GM23248 (cell line): ENCODE measurements at regions not wholly inside any gene's neighbourhood (a gene's known extent, or its start where the extent isn't known, plus 50 kb on each side); places are given as distances from the start of the nearest gene placed in this dataset.

Experiments used
- DNase-seq: peaks from one replicate; pipeline ENCODE4 v3.0.0-alpha.2; 2015
- H2AFZ ChIP-seq: fragments of 200-600 bp; sonication (generic); 2 replicates; pipeline ENCODE4 v1.6.1; 2016; ENCODE audit warnings: antibody characterized with exemption
- H3F3A ChIP-seq: fragments of 200-600 bp; sonication (generic); 2 replicates; pipeline ENCODE4 v1.6.1; 2016; ENCODE audit warnings: mild to moderate bottlenecking, antibody characterized with exemption, mixed run types; ENCODE audit not compliant: insufficient read depth
- H3K27ac ChIP-seq: fragments of 200-600 bp; sonication (generic); 2 replicates; pipeline ENCODE4 v1.5.1; 2016; ENCODE audit warnings: mild to moderate bottlenecking
- H3K27me3 ChIP-seq: fragments of 200-600 bp; sonication (generic); replicated peaks from 2 replicates; pipeline ENCODE4 v1.6.1; 2016; ENCODE audit warnings: mild to moderate bottlenecking; ENCODE audit not compliant: insufficient read depth
- H3K36me3 ChIP-seq: fragments of 200-600 bp; sonication (generic); 2 replicates; pipeline ENCODE4 v1.6.1; 2016; ENCODE audit warnings: low read depth, mild to moderate bottlenecking
- H3K4me1 ChIP-seq: fragments of 200-600 bp; sonication (generic); 2 replicates; pipeline ENCODE4 v1.6.1; 2016; ENCODE audit warnings: mild to moderate bottlenecking; ENCODE audit not compliant: insufficient read depth
- H3K4me2 ChIP-seq: fragments of 200-600 bp; sonication (generic); one replicate; pipeline ENCODE4 v1.6.1; 2016; ENCODE audit warnings: mild to moderate bottlenecking; ENCODE audit not compliant: unreplicated experiment
- H3K4me3 ChIP-seq: fragments of 200-600 bp; sonication (generic); 2 replicates; pipeline ENCODE4 v1.5.1; 2016; ENCODE audit warnings: mild to moderate bottlenecking
- H3K79me2 ChIP-seq: fragments of 200-600 bp; sonication (generic); 2 replicates; pipeline ENCODE4 v1.6.1; 2016; ENCODE audit warnings: mild to moderate bottlenecking; ENCODE audit not compliant: insufficient read depth
- H3K9ac ChIP-seq: fragments of 200-600 bp; sonication (generic); 2 replicates; pipeline ENCODE4 v1.6.1; 2016; ENCODE audit warnings: mild to moderate bottlenecking
- H3K9me2 ChIP-seq: fragments of 200-600 bp; sonication (generic); 2 replicates; pipeline ENCODE4 v1.6.1; 2016; ENCODE audit warnings: mixed run types, mild to moderate bottlenecking, moderate library complexity; ENCODE audit not compliant: insufficient read depth
- H3K9me3 ChIP-seq: fragments of 200-600 bp; sonication (generic); one replicate; pipeline ENCODE4 v1.6.1; 2017; ENCODE audit warnings: low read depth
- H4K20me1 ChIP-seq: fragments of 200-600 bp; sonication (generic); 2 replicates; pipeline ENCODE4 v1.6.0; 2016; ENCODE audit not compliant: insufficient read depth
- EZH2 ChIP-seq: fragments of 200-600 bp; sonication (generic); IDR thresholded peaks from 2 replicates; pipeline ENCODE4 v1.6.1; 2018; ENCODE audit warnings: antibody characterized with exemption, mild to moderate bottlenecking; ENCODE audit not compliant: insufficient read depth, poor library complexity, severe bottlenecking
- EZH2phosphoT487 ChIP-seq: fragments of 200-600 bp; sonication (generic); IDR thresholded peaks from 2 replicates; pipeline ENCODE4 v1.6.1; 2018; ENCODE audit warnings: antibody characterized with exemption, moderate library complexity, mild to moderate bottlenecking, low read depth; ENCODE audit not compliant: insufficient read depth
- WGBS, 2 experiments: methylation state at CpG; one replicate each; pipeline ENCODE4 v1.1.6; 2015 to 2017; ENCODE audit warnings: low lambda C conversion rate in 2 of 2, low coverage in 1 of 2; ENCODE audit errors: missing lambda C conversion rate in 2 of 2; 5-methylcytosine and 5-hydroxymethylcytosine counted together
- in situ Hi-C: fragments of 300-500 bp; cut with MboI; formaldehyde crosslinking; loops from 2 replicates; pipeline ENCODE4 v1.15.0; 2020

- H3F3A ChIP-seq: no peaks in the 10 kb centered on the region
- no peak for DNase-seq
- in situ Hi-C loops: no loop called here
- no peaks in the 10 kb centered on the region for H3K27me3 ChIP-seq
- no peak overlapping the region for H3K9ac ChIP-seq
- H3K4me3 ChIP-seq: no peak overlapping the region
- H3K4me1 ChIP-seq: no peaks in the 10 kb centered on the region
- no peak overlapping the region for H3K4me2 ChIP-seq
- H3K79me2 ChIP-seq: no peaks in the 10 kb centered on the region
- no peak for TF ChIP-seq EZH2phosphoT487
- H2AFZ ChIP-seq: no peak overlapping the region
- no peak overlapping the region for H3K27ac ChIP-seq
- no peaks in the 10 kb centered on the region; the same call in 1 of the 2 replicates for H3K9me2 ChIP-seq
- H3K9me3 ChIP-seq: no peaks in the 10 kb centered on the region
- H4K20me1 ChIP-seq: no peaks in the 10 kb centered on the region
- H3K36me3 ChIP-seq: no peaks in the 10 kb centered on the region
Measured at GRCh38 chr4:19256823-19257222, 994.9 kb upstream of the SLIT2 start.

- H3K79me2 ChIP-seq: no peaks in the 10 kb centered on the region
- TF ChIP-seq EZH2 (no peak), EZH2phosphoT487 (no peak)
- H3K4me1 ChIP-seq: no peaks in the 10 kb centered on the region
- no peaks in the 10 kb centered on the region for H3K9me3 ChIP-seq
- H2AFZ ChIP-seq: no peak overlapping the region
- H4K20me1 ChIP-seq: no peaks in the 10 kb centered on the region
- no peaks in the 10 kb centered on the region for H3K36me3 ChIP-seq
- in situ Hi-C loops: no loop called here
- no peaks in the 10 kb centered on the region for H3K9me2 ChIP-seq
- DNase-seq: no peak
- no peaks in the 10 kb centered on the region for H3F3A ChIP-seq
- no peak overlapping the region for H3K4me3 ChIP-seq
- no peak overlapping the region for H3K4me2 ChIP-seq
- H3K27ac ChIP-seq: no peak overlapping the region
- no peak overlapping the region for H3K9ac ChIP-seq
- H3K27me3 ChIP-seq: no peaks in the 10 kb centered on the region
Measured at GRCh38 chr4:19254486-19254885, 997.2 kb upstream of the SLIT2 start.

- Histone ChIP-seq H3K9me3 (no peaks in the 10 kb centered on the region), H3K4me3 (no peak overlapping the region), H3F3A (no peaks in the 10 kb centered on the region), H3K4me2 (no peak overlapping the region), H3K9me2 (no peaks in the 10 kb centered on the region), H2AFZ (no peak overlapping the region), H3K36me3 (no peaks in the 10 kb centered on the region), H3K27me3 (no peaks in the 10 kb centered on the region), H3K9ac (no peak overlapping the region), H4K20me1 (no peaks in the 10 kb centered on the region), H3K27ac (no peak overlapping the region), H3K4me1 (no peaks in the 10 kb centered on the region), H3K79me2 (no peaks in the 10 kb centered on the region)
- TF ChIP-seq EZH2phosphoT487 (no peak), EZH2 (no peak)
- DNase-seq: no peak
- 40 to 47% methylated on average over 4 of the region's 4 CpGs for WGBS, 2 experiments
- in situ Hi-C loops: no loop called here
Measured at GRCh38 chr4:19248023-19248422, 1003.7 kb upstream of the SLIT2 start.

GRCh38 chr4:19241895-19242294, 1009.8 kb upstream of the SLIT2 start:
- DNase-seq: no peak

GRCh38 chr4:19239565-19239964, 1012.1 kb upstream of the SLIT2 start:
- no peak for TF ChIP-seq EZH2phosphoT487
- no peak for TF ChIP-seq EZH2
- Histone ChIP-seq H3K4me1 (no peaks in the 10 kb centered on the region), H3K4me3 (no peak overlapping the region), H3K4me2 (no peak overlapping the region), H3K9me3 (no peaks in the 10 kb centered on the region), H3F3A (no peaks in the 10 kb centered on the region), H4K20me1 (no peaks in the 10 kb centered on the region), H3K79me2 (no peaks in the 10 kb centered on the region), H3K36me3 (no peaks in the 10 kb centered on the region), H3K27ac (no peak overlapping the region), H3K9me2 (no peaks in the 10 kb centered on the region), H3K27me3 (no peaks in the 10 kb centered on the region), H3K9ac (no peak overlapping the region), H2AFZ (no peak overlapping the region)
- DNase-seq: peak; percentile 41
- 48 to 59% methylated on average over 2 of the region's 2 CpGs for WGBS, 2 experiments
- in situ Hi-C loops: loop anchor here (10.0 kb wide), 1 partner anchor 1015 kb away; the partner anchor contains the start of gene SLIT2

More at GRCh38 chr4:19241895-19242294, 1009.8 kb upstream of the SLIT2 start:
- Histone ChIP-seq H3K4me2 (no peak overlapping the region), H2AFZ (no peak overlapping the region), H3K27me3 (no peaks in the 10 kb centered on the region), H3K36me3 (no peaks in the 10 kb centered on the region), H3K9ac (no peak overlapping the region), H3F3A (no peaks in the 10 kb centered on the region), H3K27ac (no peak overlapping the region), H3K9me3 (no peaks in the 10 kb centered on the region), H3K4me1 (no peaks in the 10 kb centered on the region), H3K79me2 (no peaks in the 10 kb centered on the region), H3K4me3 (no peak overlapping the region), H4K20me1 (no peaks in the 10 kb centered on the region), H3K9me2 (no peaks in the 10 kb centered on the region)
- in situ Hi-C loops: no loop called here
- no peak for TF ChIP-seq EZH2
- no peak for TF ChIP-seq EZH2phosphoT487
- WGBS, 2 experiments: 63 to 70% methylated on average over 4 of the region's 4 CpGs
